GM18507 (cell line): ENCODE measurements at regions not wholly inside any gene's neighbourhood (a gene's known extent, or its start where the extent isn't known, plus 50 kb on each side); places are given as distances from the start of the nearest gene placed in this dataset.
"Not testable (repeated sequence)": the region's sequence is repeated elsewhere in the genome, so short reads cannot be mapped to it uniquely, and the experiment has no call there.

ENCODE experiments used
- DNase-seq: peaks from one replicate; pipeline ENCODE4 v3.0.0; 2011; ENCODE audit warnings: low read depth; ENCODE audit not compliant: insufficient read length; ENCODE audit errors: extremely low spot score
- FAIRE-seq: peaks from 2 replicates; lab custom pipeline; 2011; peaks lifted over from hg19 to GRCh38; lab: Jason Lieb, UNC

GRCh38 chr2:185980944-185981343 is 242.3 kb downstream of the FSIP2 start:
- FAIRE-seq (no peak), DNase-seq (no peak)

- DNase-seq = no peak
- FAIRE-seq = no peak
These were observed 246.1 kb downstream of the FSIP2 start for GRCh38 chr2:185984670-185985069.

GRCh38 chr2:185988907-185989306 is 250.3 kb downstream of the FSIP2 start:
- FAIRE-seq, DNase-seq: not testable (repeated sequence)

GRCh38 chr2:185990861-185991525 is 252.4 kb downstream of the FSIP2 start:
- DNase-seq (no peak), FAIRE-seq (no peak)

- FAIRE-seq (no peak), DNase-seq (no peak)
These were observed 260.0 kb downstream of the FSIP2 start for GRCh38 chr2:185998562-185999070.

GRCh38 chr2:186009341-186009740 is 270.7 kb downstream of the FSIP2 start:
- no peak for DNase-seq

GRCh38 chr2:186017278-186017677 is 278.7 kb downstream of the FSIP2 start:
- DNase-seq = no peak
- FAIRE-seq = no peak

More at GRCh38 chr2:186009341-186009740, 270.7 kb downstream of the FSIP2 start:
- no peak for FAIRE-seq

GRCh38 chr2:186024921-186025320 is 286.3 kb downstream of the FSIP2 start:
- FAIRE-seq (no peak), DNase-seq (no peak)

- FAIRE-seq (no peak), DNase-seq (no peak)
These were observed 289.3 kb downstream of the FSIP2 start for GRCh38 chr2:186027922-186028321.

- FAIRE-seq = no peak
- DNase-seq = no peak
These were observed 292.6 kb downstream of the FSIP2 start for GRCh38 chr2:186031229-186031628.

- FAIRE-seq (no peak), DNase-seq (no peak)
These were observed 293.6 kb downstream of the FSIP2 start for GRCh38 chr2:186032102-186032738.

- FAIRE-seq (no peak), DNase-seq (no peak)
These were observed 294.3 kb downstream of the FSIP2 start for GRCh38 chr2:186032930-186033329.

- no peak for FAIRE-seq
- no peak for DNase-seq
These were observed 294.9 kb downstream of the FSIP2 start for GRCh38 chr2:186033541-186033940.

- DNase-seq (no peak), FAIRE-seq (no peak)
These were observed 298.4 kb downstream of the FSIP2 start for GRCh38 chr2:186036862-186037449.

GRCh38 chr2:186042207-186043028 is 303.8 kb downstream of the FSIP2 start:
- FAIRE-seq (no peak), DNase-seq (no peak)

GRCh38 chr2:186044761-186045160 is 306.2 kb downstream of the FSIP2 start:
- DNase-seq (no peak), FAIRE-seq (no peak)

GRCh38 chr2:186052930-186053329 is 314.3 kb downstream of the FSIP2 start:
- DNase-seq (no peak), FAIRE-seq (no peak)

- DNase-seq (no peak), FAIRE-seq (no peak)
These were observed 320.0 kb downstream of the FSIP2 start for GRCh38 chr2:186058614-186059013.

GRCh38 chr2:186059096-186059495 is 320.5 kb downstream of the FSIP2 start:
- FAIRE-seq (no peak), DNase-seq (no peak)
